NCI-H2171 treated with DMSO at 0.1 percent for 48 hours (cell line): ENCODE measurements at regions not wholly inside any gene's neighbourhood (a gene's known extent, or its start where the extent isn't known, plus 50 kb on each side); places are given as distances from the start of the nearest gene placed in this dataset.
A peak's percentile ranks its signal among the peaks of the same experiment; 100 is the strongest.

ENCODE experiments used
- DNase-seq: peaks from one replicate; lab custom pipeline; 2025; lab: John Stamatoyannopoulos, UW

DNA sequence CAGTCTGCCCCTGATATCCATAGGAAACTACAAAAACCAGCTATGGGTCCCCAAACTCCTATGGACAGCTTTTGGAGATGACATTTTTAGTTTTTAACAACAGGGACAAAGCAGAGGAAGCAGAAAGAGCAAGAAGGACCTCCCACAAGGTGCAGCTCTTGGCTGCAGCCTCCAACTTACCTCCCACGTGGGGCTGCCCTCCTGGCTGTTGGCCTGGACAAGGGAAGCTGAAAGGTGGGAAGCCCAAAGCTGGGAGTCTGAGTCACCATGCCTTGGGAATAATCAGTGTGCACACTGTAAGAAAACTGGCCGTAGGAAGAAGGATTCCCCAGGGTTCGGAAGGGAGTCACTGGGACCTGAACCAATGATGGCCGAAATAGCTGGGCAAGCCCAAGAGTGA, 51.8 kb upstream of the PAX1 start:
- DNase-seq, result no peak

DNA sequence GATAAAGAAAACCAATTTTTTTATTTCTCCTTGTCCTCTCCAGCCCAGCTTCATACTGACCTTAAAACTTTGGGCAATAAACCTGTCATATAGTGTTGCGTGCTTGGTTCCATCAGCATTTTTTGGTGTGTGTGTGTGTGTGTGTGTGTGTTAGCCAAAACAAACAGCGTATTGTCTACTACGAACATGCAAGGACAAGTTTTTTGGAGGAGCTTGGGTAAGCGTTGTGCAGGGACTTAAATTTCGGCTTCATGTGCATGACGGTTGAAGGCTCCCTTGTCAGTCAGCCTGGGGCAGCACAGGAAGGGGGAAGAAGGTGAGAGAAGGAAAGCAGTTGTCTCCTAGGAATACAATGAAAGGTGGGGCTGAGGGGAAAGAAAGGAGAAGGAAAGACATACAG, 62.0 kb upstream of the PAX1 start:
- DNase-seq, result no peak

DNA sequence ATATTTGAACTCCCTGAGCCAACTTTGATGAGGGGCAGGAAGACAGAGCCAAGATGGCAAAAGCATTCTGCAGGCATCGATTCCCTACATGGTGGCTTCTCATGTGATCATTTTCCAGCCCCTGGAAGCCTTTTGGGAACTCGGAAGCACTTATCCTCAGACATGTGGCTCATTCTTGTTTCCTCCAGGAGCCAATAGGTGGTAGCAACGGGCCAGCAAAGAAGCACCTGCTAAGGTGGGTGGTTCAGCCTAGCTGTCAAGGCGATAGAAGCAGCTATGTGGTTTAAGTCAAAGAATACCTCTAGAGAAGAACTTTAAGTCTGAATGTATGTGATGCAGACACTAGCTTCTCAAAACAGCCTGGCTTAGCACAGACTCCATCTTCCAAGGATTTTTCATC, 64.9 kb upstream of the PAX1 start:
- DNase-seq, result peak; percentile 70

DNA sequence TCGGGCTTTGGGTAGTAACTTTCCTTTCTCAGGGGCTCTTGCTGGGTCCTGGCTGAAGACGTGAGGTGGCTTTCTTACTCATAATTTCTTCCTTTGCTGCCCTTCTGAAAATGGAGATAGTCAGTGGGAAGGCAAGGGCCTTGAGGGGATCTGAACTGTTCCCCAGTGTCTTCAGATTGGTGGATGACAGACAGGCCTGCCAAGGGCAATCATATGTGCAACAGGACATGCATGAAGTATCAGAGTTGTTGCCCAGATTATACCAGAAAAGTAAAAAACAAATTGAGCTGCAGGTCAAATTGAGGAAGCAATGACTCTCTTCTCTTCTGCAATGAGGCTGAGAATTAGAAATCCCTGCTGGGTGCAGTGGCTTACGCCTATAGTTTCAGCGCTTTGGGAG, 71.6 kb upstream of the PAX1 start:
- no peak for DNase-seq

DNA sequence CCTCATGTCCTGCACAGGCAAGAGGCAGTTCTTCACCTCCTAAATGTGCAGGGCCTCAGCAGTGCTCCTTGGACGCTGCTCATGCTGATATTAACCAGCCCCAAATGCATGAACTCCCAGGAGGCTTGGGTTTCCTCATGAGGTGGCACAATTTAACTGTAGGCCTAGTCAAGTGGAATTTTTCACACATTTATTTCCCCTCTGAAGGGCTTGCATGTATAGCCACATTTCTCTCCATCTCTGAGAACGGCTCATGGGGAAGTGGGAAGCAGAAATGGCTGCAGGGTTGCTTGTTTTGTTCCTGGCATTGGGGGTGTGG, 72.8 kb upstream of the PAX1 start:
- peak; percentile 29 for DNase-seq

DNA sequence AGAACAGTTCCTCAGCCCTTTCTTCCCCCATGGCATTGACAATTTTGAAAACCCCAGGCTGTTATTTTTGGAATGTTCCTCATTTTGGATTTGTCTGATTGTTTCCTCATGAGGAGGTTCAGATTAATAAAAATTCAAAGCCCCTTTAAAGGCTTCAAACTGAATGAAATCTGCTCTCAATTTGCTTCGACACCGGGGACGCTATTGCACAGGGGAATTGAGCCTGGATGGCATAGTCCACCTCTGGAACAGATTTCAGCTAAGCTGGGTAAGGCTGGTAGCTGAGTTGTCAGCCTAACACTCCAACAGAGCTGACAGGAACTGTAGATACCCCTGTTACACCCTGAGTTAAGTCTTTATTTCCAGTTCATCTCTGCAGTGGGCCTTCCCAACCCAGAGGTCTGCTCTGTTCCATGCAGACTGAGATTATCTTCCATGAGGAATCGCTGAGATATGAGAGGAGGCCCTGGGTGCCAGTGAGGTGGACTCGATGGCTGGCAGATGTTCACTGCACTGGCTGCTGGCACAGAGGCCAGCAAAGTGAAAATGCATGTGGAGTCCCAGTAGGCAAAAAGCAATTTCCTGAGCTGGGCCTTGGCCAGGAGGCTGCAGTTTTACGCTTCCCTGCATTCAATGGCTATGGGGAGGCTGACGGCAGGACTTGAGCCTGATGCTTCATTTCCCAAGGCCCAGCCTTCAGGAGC, 73.3 kb upstream of the PAX1 start:
- DNase-seq, result peak; percentile 29

DNA sequence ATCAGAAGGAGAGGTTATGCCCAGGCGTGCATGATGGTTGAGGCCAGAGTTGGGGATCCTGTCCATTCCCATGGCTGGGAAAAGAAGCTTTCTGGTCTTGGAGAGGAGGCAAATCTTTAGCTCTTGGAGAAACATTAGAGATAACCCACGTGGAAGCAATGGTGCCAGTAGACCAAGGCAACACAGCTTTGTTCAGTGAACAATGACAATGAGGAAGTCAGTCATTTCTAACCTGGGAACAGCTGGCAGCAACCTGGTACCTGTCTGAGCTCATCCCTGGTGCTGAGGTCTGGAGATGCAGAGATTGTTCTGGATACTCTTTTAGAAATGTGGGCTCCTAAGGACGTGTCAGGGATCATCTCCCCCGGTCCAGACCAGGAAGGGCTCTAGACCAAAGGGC, 76.7 kb upstream of the PAX1 start:
- no peak for DNase-seq

DNA sequence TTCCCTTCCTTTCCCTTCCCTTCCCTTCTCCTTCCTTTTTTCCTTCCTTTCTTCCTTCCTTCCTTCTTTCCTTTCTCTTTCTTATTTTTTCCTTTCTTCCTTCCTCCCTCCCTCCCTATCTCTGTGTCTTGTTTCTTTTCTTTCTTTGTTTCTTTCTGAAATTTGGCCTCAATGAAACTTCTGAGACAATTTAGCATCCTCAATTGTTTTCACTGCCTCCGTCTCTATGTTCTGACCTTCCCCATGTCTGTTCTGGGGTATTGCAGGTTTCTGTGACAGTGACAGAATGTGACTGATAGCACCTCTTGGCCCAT, 81.7 kb upstream of the PAX1 start:
- DNase-seq, result no peak

DNA sequence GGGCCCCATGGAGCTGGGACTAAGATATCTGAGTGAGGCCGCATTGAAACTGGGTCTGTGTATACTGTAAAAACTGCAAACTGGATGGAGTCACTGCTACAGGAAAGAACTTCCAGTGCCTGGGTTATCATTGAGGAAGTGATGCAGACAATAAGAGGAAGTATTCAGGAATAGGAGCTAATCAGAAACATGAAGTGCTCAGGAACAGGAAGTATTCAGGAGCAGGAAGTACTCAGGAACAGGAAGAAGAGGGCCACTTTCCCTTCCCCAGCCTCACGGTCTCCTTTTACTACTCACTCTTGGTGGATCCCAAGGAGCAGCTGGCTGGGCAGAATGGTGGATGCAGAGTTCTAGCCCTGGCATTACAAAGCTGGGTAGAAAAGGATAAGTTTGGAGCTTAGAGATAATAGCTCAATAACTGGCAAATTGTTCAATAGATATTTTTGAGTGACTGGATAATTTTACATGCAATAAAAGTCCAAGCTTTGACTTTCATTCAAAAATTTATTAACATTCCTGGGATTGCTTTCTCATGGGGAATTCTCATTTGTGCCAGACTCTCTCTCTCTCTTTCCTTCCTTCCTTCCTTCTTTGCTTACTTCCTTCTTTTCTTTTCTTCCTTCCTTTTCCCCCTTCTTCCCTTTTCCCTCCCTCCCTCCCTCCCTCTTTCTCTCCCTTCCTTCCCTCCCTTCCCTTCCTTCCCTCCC, 82.2 kb upstream of the PAX1 start:
- DNase-seq, result no peak

DNA sequence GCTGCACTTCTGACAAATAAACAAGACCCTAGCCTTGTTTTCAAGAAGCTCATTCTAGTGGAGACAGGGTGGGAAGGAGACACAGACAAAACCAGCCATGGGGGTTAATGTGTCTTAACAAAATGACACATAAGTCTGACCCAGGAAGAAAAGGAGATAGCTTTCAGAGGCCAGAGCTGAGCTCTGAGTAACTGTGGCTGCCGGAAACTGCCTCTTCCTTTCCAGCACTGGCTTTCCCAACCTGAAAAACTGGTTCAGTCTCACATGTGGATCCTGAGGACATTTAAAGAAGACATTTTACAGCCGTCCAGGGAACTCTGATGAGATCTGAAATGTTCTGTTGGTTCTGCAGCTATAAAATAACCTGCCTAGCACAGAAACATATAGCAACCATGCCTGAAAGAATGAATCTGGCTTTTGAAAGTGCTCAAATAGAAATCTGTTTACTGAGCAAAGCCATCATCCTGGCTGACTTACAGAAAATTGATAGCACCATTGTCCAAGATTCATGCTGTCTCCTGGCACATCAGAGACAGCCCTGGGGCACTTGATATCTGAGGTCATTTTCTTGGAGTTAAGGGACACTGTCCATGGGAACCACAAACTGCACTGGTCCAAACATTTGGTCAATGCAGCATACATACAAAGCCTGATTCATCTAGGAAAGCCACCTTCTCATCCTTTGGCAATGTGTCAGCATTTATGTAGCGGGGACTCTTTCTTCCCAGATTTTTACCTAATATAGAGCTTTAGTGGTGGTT, 83.2 kb upstream of the PAX1 start:
- DNase-seq, result no peak

DNA sequence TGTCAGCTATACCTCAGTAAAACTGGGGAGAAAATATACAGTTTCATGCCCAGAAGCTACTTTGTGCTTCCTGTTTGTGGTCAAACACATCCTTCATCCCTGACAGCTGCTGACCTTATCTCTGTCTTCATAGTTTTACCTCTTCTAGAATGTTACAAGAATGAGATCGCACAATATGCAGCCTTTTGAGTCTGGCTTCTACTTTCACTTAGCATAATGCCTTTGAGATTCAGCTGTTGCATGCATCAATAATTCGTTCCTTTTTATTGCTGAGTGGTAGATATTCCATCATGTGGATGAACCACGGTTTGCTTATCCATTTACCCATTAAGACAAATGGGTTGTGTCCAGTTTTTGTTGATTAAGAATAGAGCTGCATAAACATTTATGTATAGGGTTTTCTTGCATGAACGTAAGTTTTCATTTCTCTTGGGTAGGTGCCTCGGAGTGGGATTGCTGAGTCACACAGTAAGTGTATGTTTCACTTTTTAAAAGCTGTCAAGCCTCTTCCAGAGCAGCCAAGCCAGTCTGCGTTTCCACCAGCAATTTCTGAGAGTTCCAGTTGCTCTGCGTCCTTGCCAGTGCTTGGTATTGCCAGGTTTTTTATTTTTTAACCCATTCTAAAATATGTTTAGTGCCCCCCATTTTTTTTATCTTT, 86.6 kb upstream of the PAX1 start:
- DNase-seq, result no peak

DNA sequence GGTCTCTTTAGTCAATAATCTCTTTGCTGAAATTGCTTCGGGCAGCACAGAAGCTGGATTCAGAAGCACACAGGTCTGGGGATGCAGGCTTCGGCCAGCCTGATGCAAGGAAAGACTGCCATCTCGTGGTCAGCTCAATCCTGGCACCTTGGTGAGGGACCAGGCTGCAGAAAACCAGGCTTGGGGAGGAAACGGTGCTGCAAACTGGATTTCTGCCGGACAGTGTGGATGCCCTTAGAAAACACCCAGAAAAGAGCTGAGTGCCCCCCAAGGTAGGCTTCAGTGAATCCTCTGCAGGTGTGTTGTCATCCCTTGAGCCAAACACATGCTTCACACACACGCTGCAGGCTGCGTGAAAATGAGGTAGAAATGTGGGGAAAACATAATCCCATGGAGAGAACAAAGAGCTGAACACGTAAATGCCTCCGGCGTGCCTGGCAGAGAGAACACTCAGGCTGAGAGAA, 89.8 kb upstream of the PAX1 start:
- peak; percentile 77 for DNase-seq

DNA sequence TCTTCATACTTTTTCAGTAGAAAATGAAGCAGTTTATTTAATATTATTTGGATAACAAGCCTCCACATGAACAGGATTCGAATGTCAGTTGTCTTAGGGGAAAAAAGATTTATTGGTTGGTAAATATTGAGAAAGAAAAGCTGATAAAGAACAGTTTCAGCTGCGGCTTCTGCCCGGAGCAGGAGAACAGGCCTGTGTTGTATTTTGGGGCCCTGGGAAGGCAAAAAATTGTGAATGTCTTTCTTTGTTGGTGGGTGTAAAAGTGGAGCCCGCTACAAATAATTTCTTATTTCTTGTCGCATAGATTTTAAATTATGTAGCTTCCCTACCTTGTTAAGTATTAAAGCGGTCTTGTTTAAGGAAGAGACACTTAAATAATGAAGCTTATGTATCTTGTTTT, 90.5 kb upstream of the PAX1 start:
- DNase-seq, result no peak

DNA sequence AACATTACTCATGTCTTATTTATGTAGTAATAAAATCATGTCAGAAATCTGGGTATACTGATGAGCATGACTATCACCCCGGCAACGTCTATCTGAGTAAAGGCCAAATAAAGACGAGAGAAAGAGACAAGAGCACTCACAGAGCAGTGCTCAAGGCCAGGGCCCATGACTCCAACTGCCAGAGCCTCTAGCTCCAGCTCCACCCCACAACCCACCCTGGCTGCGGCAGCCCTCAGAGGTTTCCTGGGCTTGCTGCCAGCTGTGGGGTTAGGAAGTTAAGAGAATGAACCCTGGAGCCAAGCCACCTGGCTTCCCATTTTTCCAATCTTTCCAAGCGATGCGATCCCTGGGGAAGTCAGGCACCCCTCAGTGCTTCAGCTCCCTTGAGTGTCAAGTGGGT, 92.0 kb upstream of the PAX1 start:
- DNase-seq, result peak; percentile 97

DNA sequence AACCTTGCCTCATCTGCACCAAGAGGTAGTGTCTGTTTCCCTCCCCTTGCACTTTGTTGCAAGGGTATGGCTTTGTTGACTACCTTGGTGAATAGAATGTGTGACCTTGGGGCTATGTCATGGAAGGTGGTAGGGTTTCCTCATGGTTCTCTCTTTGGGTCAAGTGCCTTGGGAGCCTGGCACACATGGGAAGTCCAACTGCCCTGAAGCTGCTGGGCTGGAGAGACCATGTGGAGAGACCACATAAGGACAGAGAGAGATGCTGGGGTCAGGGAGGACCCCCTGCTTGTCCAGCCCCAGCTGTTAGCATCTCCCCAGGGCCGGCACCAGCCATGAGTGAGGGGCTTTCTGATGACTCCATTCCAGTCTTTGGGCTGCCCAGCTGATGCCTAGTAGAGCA, 95.5 kb upstream of the PAX1 start:
- DNase-seq, result no peak

DNA sequence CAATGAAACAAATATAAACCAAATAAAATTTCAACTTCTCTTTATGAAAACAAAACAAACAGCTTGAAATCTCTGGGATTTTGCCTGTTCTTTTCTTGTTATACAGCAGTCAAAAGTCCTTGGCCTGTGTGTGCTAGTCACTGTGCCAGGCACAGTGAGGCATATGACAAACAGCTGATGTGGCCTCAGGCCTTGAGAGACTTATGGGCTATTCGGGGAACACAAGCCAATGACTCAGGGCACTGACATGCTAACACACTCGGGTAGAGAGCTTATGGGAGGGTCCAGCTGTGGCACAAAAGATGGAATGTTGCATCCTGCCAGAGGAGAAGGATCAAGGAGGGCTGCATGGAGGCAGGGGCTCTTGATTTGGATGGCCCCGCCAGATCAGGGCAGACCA, 95.4 kb upstream of the NKX2-2 start:
- DNase-seq, result no peak

DNA sequence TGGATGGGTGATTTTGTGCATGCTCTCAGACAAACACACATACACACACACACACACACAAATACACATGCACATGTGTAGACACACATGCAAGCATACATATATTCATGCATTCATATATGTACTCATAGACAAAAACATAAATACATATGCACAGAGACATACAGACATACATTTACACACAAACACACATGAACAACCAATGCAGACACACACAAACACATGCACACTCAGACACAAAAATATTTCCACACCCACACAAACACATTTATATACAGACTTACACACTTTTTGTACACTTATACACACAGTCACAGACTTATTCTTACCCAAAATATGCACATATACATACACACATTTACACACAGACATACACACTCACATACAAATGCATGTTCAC, 94.9 kb upstream of the NKX2-2 start:
- DNase-seq, result no peak

DNA sequence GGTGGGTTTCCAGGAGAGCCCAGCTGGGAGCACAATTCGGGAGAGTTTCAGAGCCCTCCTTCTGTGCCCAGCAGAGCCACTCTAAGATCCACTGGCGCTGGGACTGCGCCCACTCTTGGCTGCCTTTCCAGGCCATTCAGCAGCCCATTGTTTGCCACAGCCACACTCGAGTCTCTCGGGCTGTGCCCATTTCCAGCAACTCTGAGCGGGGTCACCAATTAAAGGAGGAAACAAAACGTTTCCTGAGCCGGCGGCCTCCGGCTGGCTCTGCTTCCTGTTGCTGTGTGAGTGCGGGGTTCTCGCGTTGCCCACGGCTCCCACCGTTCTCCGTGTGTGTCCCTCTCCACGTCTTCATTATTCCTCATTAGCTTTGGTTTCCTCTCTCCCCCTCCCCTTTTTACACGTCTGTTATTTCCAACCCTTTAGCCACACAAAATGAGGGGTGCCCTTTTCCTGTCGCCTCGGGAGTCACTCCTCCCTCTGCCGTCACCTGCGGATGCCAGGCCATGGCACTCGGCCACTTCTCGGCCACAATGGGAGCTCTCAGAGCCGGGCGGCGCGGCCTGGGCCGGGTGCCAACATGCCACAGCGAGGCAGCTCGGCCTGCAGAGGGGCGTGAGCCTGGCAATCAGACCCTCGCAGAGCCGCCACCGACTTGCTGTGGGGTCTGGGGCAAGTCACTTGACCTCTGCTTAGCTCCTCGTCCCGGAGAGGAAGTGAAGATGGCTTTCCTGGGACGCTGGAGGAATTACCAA, 94.3 kb upstream of the NKX2-2 start:
- DNase-seq, result no peak

DNA sequence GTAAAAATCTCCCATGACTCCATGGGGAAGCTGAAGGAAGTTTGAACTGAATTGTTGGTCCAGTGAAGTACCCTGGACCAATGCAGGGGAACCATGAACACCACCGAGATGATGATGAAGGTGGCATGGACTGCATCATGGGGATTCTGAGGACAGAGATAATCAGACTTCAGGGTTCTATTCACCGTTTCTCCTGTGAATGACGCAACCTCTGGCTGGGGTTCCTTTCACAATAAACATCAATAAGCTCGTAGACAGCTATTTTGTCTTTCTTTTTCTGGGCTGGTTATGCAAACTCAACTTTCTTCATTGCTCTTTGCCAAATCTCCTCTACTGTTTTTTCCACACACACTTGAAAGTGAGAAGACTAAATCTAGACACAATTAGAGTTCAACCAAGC, 87.9 kb upstream of the NKX2-2 start:
- no peak for DNase-seq

DNA sequence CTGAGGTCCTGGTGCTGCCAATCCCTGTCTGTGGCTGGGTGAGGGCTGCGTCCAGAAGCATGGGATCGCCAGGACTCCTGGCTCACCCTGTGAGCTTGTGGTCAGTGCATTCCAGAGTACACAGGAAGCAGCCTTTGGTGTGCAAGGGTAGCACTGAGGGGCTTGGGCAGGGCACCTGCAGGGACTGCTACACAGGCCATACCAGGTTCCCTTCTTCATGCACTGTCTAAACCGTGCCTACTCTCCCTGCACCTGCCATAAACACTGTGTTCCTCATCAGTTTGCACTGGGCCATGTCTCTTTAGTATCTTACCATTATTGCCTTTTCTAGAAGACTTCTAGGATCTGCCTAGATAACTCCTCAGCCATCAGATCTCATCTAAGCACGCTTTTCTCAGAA, 72.8 kb upstream of the NKX2-2 start:
- no peak for DNase-seq

DNA sequence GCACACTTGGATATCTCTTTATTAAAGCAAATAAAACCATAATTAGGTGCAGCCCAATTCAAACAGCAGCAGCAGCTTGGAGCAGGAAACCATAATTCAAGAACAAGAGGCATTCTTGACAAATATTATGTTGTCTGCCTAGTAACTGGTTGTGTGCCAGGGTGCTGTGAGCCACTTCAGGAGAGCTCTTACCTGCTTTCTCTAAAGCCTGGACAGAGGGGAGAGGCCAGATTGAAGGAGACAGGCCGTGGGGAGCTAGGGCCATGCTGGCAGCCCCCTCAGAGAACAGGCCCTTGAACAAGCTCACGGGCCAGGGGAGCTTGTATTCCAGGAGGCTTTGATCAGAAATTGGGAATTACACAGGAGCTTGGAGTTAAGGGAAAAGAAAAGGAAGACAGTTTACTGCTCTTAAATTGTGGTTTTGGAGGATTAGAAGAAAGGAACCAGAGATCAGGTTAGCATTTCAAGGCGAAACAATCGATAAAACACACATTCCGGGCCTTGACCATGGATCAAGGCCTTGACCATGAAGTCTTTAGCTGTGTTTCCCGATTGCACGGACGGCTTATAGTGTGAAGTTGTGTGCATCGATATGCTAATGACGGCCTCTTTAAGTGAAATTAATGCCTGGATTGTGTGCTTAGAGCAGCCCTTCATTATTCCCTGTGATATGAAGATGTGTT, 69.8 kb upstream of the NKX2-2 start:
- DNase-seq, result peak; percentile 47

DNA sequence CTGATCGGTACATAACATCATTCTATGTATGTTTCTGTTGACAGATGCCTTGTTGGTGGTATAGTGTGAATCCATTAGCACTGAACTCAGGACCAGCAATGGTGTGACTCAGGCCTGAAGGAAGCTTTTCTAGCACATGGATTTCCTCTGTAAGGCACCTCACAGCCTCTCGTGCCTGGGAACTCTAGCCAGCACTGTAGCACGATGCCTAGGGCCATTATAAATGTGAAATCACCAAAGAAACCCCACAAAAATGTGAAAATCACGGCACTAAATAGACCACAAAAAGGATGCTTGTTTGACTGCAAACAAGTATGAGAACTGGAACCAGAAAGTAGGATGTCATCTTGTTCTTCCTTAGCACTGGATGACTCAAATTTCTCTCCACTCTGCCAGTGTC, 63.7 kb upstream of the NKX2-2 start:
- no peak for DNase-seq
